ENCODE measurements at regions not wholly inside any gene's neighbourhood (a gene's known extent, or its start where the extent isn't known, plus 50 kb on each side); places are given as distances from the start of the nearest gene placed in this dataset.

- TF ChIP-seq TCF4 (CRISPR knock-in tag; IDR thresholded peaks at IDR 0.05; ENCODE audit: borderline replicate concordance) (no peak), SNAI2 (CRISPR knock-in tag; IDR thresholded peaks at IDR 0.05) (no peak), ZFP30 (CRISPR knock-in tag; IDR thresholded peaks at IDR 0.05) (no peak), BACH2 (CRISPR knock-in tag; IDR thresholded peaks at IDR 0.05; ENCODE audit: borderline replicate concordance) (no peak), ESRRG (CRISPR knock-in tag; IDR thresholded peaks at IDR 0.05) (no peak), TOX (CRISPR knock-in tag; IDR thresholded peaks at IDR 0.05; ENCODE audit: borderline replicate concordance) (no peak), ZNF565 (CRISPR knock-in tag; conservative IDR thresholded peaks at IDR 0.05; ENCODE audit: low read depth) (no peak), CREB5 (CRISPR knock-in tag; IDR thresholded peaks at IDR 0.05; ENCODE audit: low read depth) (no peak), GLIS3 (CRISPR knock-in tag; IDR thresholded peaks at IDR 0.05) (no peak), PATZ1 (CRISPR knock-in tag; IDR thresholded peaks at IDR 0.05; ENCODE audit: borderline replicate concordance) (no peak), ZFP3 (CRISPR knock-in tag; IDR thresholded peaks at IDR 0.05) (no peak), ZC3H10 (CRISPR knock-in tag; IDR thresholded peaks at IDR 0.05) (no peak), ARNTL (CRISPR knock-in tag; IDR thresholded peaks at IDR 0.05; ENCODE audit: borderline replicate concordance, low read depth) (no peak), RARB (CRISPR knock-in tag; IDR thresholded peaks at IDR 0.05) (no peak), PPARA (CRISPR knock-in tag; IDR thresholded peaks at IDR 0.05; ENCODE audit: borderline replicate concordance) (no peak), TSHZ2 (CRISPR knock-in tag; IDR thresholded peaks at IDR 0.05) (no peak), ZNF70 (CRISPR knock-in tag; IDR thresholded peaks at IDR 0.05) (no peak), ISL1 (CRISPR knock-in tag; IDR thresholded peaks at IDR 0.05) (no peak), POU6F1 (CRISPR knock-in tag; IDR thresholded peaks at IDR 0.05; ENCODE audit: borderline replicate concordance, low read depth) (no peak), OSR1 (CRISPR knock-in tag; IDR thresholded peaks at IDR 0.05) (no peak)
- no peak for ATAC-seq
These were observed 60.7 kb upstream of the CCDC6 start for GRCh38 chr10:59967079-59967478.

- TF ChIP-seq CREB5 (CRISPR knock-in tag; IDR thresholded peaks at IDR 0.05; ENCODE audit: low read depth): no peak
- no peak for TF ChIP-seq PATZ1 (CRISPR knock-in tag; IDR thresholded peaks at IDR 0.05; ENCODE audit: borderline replicate concordance)
- no peak for TF ChIP-seq TCF4 (CRISPR knock-in tag; IDR thresholded peaks at IDR 0.05; ENCODE audit: borderline replicate concordance)
- no peak for TF ChIP-seq SNAI2 (CRISPR knock-in tag; IDR thresholded peaks at IDR 0.05)
- no peak for TF ChIP-seq ZNF565 (CRISPR knock-in tag; conservative IDR thresholded peaks at IDR 0.05; ENCODE audit: low read depth)
- no peak for TF ChIP-seq GLIS3 (CRISPR knock-in tag; IDR thresholded peaks at IDR 0.05)
- TF ChIP-seq PPARA (CRISPR knock-in tag; IDR thresholded peaks at IDR 0.05; ENCODE audit: borderline replicate concordance): no peak
- no peak for ATAC-seq
These were observed 59.7 kb upstream of the CCDC6 start for GRCh38 chr10:59965899-59966650.

Data from SK-N-SH treated with all-trans-retinoic acid at 6 μM for 48 hours (cell line).